Nephron progenitor cell (in vitro differentiated cells): ENCODE measurements at regions not wholly inside any gene's neighbourhood (a gene's known extent, or its start where the extent isn't known, plus 50 kb on each side); places are given as distances from the start of the nearest gene placed in this dataset.

Source experiments
- DNase-seq: peaks from one replicate; pipeline ENCODE4 v3.0.0; 2021
- H3K27ac Mint-ChIP-seq: 2 replicates; pipeline ENCODE4 v1.8.0; 2021; ENCODE audit warnings: mild to moderate bottlenecking, moderate library complexity, mixed read lengths
- H3K27me3 Mint-ChIP-seq: 2 replicates; pipeline ENCODE4 v1.8.0; 2021; ENCODE audit warnings: mild to moderate bottlenecking, low read depth, mixed read lengths; ENCODE audit not compliant: poor library complexity
- H3K36me3 Mint-ChIP-seq: 2 replicates; pipeline ENCODE4 v1.8.0; 2021; ENCODE audit warnings: low read depth, mixed read lengths
- H3K4me1 Mint-ChIP-seq: 2 replicates; pipeline ENCODE4 v1.8.0; 2021; ENCODE audit warnings: mixed read lengths
- H3K4me3 Mint-ChIP-seq: 2 replicates; pipeline ENCODE4 v1.8.0; 2021; ENCODE audit warnings: mild to moderate bottlenecking, moderate library complexity, mixed read lengths
- H3K9me3 Mint-ChIP-seq: 2 replicates; pipeline ENCODE4 v1.8.0; 2021; ENCODE audit warnings: mild to moderate bottlenecking, moderate library complexity, mixed read lengths
- TF ChIP-seq, protein P1 (sequence below): fragments of 200-600 bp; sonication (generic); IDR thresholded peaks from 2 replicates; pipeline ENCODE4 v1.5.0; 2021; ENCODE audit warnings: antibody characterized with exemption

DNA sequence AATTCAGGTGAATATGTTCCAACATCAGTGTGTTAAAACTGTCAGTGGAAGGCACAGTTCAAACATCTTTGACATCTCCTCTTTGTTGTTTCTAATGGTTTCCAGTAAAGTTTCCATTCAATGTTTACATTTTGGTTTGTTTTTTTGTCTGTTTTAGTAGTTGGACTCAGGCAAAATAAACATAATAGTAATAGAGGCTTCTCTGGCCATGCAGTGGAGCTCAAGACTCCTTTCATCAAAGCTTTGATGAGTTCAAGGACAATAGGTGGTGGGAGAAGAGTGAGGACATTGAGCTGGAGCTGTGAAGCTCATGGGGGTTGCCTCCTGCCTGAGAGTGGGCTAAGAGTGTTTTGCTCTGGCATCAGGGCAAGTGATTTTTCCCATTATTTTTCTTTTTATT, 1853.7 kb upstream of the CELF4 start:
- Mint-ChIP-seq H3K4me3 (no peak overlapping the region), H3K9me3 (no peaks in the 10 kb centered on the region)

DNA sequence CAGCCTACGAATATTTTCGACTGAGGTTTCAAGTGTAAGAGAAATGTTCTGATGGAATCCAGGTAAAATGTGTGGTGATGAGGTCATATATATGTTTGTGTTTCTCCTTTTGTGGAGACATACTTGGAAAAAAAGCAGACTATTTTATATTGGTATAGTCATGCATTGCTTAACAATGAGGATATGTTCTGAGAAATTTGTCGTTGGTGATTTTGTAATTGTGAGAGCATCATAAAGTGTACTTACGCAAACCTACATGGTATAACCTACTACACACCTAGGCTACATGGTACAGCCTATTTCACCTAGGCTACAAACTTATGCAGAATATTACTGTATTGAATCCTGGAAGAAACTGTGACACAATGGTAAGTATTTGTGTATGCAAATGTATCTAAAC, 1849.9 kb upstream of the CELF4 start:
- Mint-ChIP-seq H3K36me3 (no peaks in the 10 kb centered on the region), H3K27me3 (no peaks in the 10 kb centered on the region), H3K4me1 (no peaks in the 10 kb centered on the region), H3K4me3 (no peak overlapping the region), H3K27ac (no peak overlapping the region), H3K9me3 (no peaks in the 10 kb centered on the region)
- TF ChIP-seq, protein P1, sequence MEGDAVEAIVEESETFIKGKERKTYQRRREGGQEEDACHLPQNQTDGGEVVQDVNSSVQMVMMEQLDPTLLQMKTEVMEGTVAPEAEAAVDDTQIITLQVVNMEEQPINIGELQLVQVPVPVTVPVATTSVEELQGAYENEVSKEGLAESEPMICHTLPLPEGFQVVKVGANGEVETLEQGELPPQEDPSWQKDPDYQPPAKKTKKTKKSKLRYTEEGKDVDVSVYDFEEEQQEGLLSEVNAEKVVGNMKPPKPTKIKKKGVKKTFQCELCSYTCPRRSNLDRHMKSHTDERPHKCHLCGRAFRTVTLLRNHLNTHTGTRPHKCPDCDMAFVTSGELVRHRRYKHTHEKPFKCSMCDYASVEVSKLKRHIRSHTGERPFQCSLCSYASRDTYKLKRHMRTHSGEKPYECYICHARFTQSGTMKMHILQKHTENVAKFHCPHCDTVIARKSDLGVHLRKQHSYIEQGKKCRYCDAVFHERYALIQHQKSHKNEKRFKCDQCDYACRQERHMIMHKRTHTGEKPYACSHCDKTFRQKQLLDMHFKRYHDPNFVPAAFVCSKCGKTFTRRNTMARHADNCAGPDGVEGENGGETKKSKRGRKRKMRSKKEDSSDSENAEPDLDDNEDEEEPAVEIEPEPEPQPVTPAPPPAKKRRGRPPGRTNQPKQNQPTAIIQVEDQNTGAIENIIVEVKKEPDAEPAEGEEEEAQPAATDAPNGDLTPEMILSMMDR: no peak
- DNase-seq: no peak

More for the DNA sequence above, 1853.7 kb upstream of the CELF4 start:
- no peak for DNase-seq
- TF ChIP-seq, protein P1: no peak
- no peaks in the 10 kb centered on the region for H3K4me1 Mint-ChIP-seq
- H3K27ac Mint-ChIP-seq: no peak overlapping the region
- H3K36me3 Mint-ChIP-seq: no peaks in the 10 kb centered on the region
- no peaks in the 10 kb centered on the region for H3K27me3 Mint-ChIP-seq

DNA sequence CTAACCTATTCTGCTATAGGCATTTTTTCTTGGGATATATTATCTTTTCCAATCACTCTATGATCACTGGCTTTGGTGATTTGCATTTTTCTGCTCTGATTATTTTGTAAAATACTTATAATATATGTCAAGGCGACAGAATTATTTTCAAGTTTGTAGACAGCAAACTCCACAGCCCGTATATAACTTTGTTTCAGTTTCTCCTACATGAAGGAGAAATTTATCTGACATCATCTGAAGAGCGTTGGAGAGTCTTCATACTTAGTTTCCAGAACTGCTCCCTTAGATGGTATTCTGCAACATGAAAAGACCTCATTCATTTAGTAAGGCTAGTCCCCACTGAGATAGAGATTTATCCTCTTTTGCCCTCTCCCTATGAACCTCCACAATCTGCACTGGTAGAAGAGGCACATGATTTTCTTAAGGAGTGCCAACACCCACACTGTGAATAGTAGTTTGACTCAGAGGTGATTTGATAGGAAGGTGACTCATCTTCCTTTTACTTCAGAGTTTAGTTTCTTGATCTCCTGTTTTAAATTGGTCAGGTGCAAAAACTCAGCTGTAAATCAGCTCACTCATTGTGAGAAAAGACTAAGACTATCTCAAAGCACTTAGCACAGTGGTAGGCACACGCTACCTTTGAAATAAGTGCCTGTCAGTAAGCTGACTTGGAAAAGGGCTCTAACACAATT, 1848.6 kb upstream of the CELF4 start:
- Mint-ChIP-seq H3K36me3 (no peaks in the 10 kb centered on the region), H3K9me3 (no peaks in the 10 kb centered on the region), H3K4me3 (no peak overlapping the region), H3K27ac (no peak overlapping the region), H3K4me1 (no peaks in the 10 kb centered on the region), H3K27me3 (no peaks in the 10 kb centered on the region)
- no peak for DNase-seq
- TF ChIP-seq, protein P1: no peak

DNA sequence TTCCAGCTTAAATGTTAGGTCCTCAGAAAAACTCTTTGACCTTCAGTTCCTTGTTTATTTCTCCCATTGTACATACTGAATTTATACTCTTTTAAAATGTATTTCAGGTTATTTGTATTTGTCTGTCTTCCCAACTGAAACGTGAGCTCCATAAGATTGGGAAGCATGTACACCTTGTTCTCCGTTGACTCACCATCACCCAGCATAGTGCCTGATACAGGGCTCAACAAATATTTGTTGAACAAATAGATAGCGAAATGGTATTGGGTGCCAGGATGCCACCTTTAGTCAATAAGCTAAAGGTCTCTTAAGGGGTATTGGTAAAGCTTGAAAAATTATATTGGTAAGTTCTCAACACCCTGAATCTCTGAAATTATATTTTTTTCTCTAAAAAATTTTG, 1841.3 kb upstream of the CELF4 start:
- TF ChIP-seq, protein P1: no peak
- no peaks in the 10 kb centered on the region for H3K36me3 Mint-ChIP-seq
- no peaks in the 10 kb centered on the region for H3K27me3 Mint-ChIP-seq
- H3K4me1 Mint-ChIP-seq: no peaks in the 10 kb centered on the region
- no peak overlapping the region for H3K4me3 Mint-ChIP-seq
- H3K27ac Mint-ChIP-seq: no peak overlapping the region
- DNase-seq: no peak
- no peaks in the 10 kb centered on the region for H3K9me3 Mint-ChIP-seq

- Mint-ChIP-seq H3K4me1 (no peaks in the 10 kb centered on the region), H3K36me3 (no peaks in the 10 kb centered on the region), H3K27ac (no peak overlapping the region), H3K27me3 (no peaks in the 10 kb centered on the region), H3K9me3 (no peaks in the 10 kb centered on the region), H3K4me3 (no peak overlapping the region)
- TF ChIP-seq, protein P1: no peak
- DNase-seq: no peak
Measured at GRCh38 chr18:39403121-39403520, 1837.5 kb upstream of the CELF4 start.

GRCh38 chr18:39399662-39400061, 1834.1 kb upstream of the CELF4 start:
- H3K4me1 Mint-ChIP-seq: no peaks in the 10 kb centered on the region
- no peak overlapping the region for H3K27ac Mint-ChIP-seq
- H3K36me3 Mint-ChIP-seq: peaks cover 11% of the 10 kb centered on the region
- DNase-seq: no peak
- H3K4me3 Mint-ChIP-seq: no peak overlapping the region
- TF ChIP-seq, protein P1: no peak
- peaks cover 14% of the 10 kb centered on the region for H3K9me3 Mint-ChIP-seq
- H3K27me3 Mint-ChIP-seq: no peaks in the 10 kb centered on the region
